Stimulated activated CD4-positive, alpha-beta T cell treated with anti-CD3 and anti-CD28 coated beads, TNF-alpha, amount 100 ng/mL, for 1 hour (primary cell): ENCODE measurements at regions not wholly inside any gene's neighbourhood (a gene's known extent, or its start where the extent isn't known, plus 50 kb on each side); places are given as distances from the start of the nearest gene placed in this dataset.
"Not testable (repeated sequence)": the region's sequence is repeated elsewhere in the genome, so short reads cannot be mapped to it uniquely, and the experiment has no call there.

Source experiments
- DNase-seq, 3 donors: peaks; one replicate each; pipeline ENCODE4 v3.0.0-alpha.2; 2020; ENCODE audit warnings: low read depth in 3 of 3, low spot score in 1 of 3

DNA sequence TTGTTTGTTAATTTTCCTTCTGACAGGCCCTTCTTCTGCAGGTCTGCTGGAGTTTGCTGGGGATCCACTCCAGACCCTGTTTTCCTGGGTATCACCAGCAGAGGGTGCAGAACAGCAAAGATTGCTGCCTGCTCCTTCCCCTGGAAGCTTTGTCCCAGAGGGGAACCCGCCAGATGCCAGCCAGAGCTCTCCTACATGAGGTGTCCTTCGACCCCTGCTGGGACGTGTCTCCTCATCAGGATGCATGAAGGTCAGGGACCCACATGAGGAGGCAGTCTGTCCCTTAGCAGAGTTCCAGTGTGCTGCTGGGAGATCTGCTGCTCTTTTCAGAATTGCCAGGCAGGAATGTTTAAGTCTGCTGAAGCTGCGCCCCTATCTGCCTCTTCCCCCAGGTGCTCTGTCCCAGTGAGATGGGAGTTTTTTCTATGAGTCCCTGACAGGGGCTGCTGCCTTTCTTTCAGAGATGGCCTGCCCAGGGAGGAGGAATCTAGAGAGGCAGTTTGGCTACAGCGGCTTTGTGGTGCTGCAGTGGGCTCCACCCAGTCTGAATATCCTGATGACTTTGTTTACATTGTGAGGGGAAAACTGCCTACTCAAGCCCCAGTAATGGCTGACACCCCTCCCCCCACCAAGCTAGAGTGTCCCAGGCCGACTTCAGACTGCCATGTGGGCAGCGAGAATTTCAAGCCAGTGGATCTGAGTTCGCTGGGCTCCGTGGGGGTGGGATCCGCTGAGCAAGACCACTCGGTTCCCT is 772.0 kb upstream of the FAM174A start:
- no peak for DNase-seq

- no peak for DNase-seq
These were observed 787.8 kb upstream of the FAM174A start for GRCh38 chr5:99747342-99747741.

DNA sequence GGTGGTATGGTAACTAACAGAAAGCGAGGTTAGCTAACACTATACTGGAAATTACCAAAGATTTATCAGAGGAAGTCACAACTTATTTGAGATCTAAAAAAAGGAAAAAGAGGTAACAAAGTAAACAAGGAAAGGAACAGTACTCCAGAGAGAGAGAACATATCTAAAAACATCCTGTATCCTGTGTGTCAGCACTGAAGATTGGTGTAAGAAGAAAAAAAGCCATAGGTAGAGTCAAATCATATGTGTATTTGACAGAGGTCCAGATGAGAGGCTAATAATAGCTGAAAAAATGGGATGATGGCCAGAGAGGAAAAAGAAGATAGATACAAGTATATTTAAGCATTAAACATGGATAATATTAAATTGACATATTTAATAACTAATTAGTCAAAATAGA is 802.0 kb upstream of the FAM174A start:
- DNase-seq: not testable (repeated sequence)

DNA sequence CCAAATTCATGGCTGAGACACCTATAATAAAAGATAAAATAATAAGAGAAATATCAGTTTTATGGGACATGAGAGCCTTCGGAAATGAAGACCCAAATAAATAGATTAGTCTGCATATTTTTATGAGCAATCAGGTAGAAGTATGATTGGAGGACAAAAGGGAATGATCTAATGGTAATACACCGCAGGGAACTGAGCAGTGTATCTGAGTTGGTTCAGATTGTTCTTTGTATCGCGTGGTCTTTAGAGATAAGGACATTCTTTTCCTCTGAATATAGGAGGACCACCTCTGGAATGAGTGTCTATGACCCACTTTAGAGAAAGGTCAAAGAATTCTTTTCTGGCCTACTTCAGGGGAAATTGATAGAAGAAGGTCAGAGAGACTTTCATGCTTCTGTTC is 801.8 kb upstream of the CHD1 start:
- not testable (repeated sequence) for DNase-seq

- DNase-seq: no peak
These were observed 796.0 kb upstream of the CHD1 start for GRCh38 chr5:99724732-99725290.

GRCh38 chr5:99721506-99721905 is 792.7 kb upstream of the CHD1 start:
- DNase-seq: no peak

DNA sequence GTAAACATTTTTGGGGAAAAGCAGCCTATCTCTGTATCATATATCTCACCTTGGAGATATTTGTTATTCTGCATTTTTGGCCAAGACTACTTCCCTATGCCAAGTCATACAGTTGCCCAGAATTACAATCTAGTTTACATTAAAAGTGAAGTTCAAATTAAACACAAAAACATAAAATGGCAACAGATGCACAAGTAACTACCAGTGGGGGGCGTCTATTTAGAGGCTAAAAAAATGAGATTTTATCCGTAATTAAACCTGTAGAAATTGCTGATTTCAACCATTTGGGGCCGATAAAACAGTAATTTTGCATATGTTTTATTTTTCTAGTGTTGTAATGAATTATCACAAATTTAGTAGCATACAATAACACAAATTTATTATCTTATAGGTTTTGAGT is 787.1 kb upstream of the CHD1 start:
- no peak for DNase-seq

DNA sequence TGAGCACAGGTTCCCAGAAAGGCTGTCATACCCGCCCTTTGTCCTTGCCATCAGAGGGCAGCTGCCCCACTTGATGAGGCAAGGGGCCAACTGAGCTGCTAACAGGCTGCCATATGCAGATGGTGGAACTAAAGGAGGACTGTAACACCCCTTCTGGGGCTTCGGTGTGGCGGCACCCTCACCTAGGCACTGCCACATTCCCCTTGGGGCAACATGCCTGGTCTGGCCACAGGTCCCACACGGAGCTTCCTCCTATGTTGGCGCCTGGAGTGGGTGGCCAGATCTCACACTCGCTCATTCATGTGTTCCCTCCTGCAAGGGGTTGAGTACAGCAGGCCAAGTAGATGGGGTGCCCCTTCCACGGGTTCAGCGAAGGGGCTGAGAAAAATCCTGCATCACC is 777.4 kb upstream of the CHD1 start:
- DNase-seq: no peak

DNA sequence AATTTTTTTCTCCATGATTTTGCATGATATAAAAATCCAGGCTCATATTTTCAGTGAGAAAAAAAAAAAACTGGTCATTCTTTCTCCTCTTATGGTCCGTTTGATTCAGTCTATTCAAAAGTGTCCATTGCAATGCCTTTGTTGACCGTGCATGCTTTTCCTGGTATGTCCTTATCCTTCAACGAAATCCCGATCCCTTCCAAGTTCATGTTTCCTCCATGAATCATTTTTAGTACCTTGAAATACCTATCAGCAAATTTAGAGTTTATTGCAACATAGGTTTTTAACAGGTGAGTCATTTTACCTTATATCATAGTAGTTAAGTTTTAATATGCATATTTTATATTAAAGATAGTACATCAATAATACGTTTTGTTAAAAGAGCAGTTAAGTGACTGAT is 773.8 kb upstream of the CHD1 start:
- no peak for DNase-seq

DNA sequence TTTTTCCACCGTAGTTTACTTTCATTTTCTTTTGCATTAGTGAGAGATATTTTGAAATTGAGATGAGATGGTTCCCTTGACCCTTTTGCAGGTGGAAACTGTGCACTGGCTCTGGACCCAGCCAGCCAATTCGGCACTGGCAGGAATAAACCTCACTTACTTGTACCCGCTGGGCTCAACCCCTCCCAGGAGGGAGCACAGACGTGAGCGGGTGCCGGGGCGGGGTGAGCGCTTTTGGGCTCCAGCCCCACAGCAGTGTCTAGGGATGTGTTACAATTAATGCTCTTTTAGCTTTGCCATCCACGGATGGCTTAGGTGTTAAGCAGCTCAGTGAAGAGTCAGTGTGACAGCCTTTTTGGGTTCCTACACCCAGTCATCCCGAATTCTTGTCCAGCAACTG is 766.1 kb upstream of the CHD1 start:
- no peak for DNase-seq

DNA sequence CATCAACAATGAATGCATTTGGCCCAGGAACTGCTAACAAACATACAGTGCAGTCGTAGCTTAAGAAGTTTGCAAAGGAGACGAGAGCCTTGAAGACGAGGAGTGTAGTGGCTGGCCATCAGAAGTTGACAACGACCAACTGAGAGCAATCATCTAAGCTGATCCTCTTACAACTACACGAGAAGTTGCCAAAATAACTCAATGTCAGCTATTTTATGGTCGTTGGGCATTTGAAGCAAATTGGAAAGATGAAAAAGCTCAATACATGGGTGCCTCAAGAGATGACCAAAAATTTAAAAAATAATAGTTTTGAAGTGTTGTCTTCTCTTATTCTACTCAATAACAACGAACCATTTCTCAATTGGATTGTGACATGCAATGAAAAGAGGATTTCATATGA is 757.7 kb upstream of the CHD1 start:
- DNase-seq: no peak

DNA sequence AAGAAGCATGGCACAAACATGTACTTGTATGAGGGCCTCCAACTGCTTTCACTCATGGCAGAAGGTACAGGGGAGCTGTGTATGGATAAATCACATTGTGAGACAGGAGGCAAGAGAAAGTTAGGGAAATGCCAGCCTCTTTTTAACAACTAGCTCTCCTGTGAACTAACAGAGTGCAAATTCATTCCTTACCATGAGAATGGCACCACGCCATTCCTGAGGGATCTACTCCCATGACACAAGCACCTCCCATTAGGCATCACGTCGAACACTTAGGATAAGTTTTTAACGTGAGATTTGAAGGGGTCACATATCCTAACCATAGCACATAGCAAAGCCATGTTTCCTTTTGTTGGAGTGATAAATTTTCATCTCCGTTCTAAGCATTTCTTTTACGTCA is 747.2 kb upstream of the CHD1 start:
- DNase-seq: no peak

- no peak for DNase-seq
These were observed 745.3 kb upstream of the CHD1 start for GRCh38 chr5:99674101-99674500.

DNA sequence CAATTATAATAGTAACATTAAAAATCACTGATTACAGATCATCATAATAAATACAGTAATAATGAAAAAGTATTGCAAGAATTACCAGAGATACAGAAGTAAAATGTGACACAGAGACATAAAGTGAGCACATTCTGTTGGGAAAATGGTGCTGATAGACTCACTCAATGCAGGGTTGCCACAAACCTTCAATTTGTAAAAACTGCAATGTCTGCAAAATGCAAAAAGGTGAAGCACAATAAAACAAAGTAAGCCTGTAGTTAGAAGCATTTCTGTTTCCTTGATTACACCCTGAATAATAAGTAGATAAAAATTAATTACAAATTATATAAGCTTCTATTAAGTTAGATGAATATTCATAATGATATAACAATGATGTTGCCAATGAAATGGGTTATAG is 736.2 kb upstream of the CHD1 start:
- DNase-seq: no peak

- DNase-seq: no peak
These were observed 722.5 kb upstream of the CHD1 start for GRCh38 chr5:99651298-99651697.

DNA sequence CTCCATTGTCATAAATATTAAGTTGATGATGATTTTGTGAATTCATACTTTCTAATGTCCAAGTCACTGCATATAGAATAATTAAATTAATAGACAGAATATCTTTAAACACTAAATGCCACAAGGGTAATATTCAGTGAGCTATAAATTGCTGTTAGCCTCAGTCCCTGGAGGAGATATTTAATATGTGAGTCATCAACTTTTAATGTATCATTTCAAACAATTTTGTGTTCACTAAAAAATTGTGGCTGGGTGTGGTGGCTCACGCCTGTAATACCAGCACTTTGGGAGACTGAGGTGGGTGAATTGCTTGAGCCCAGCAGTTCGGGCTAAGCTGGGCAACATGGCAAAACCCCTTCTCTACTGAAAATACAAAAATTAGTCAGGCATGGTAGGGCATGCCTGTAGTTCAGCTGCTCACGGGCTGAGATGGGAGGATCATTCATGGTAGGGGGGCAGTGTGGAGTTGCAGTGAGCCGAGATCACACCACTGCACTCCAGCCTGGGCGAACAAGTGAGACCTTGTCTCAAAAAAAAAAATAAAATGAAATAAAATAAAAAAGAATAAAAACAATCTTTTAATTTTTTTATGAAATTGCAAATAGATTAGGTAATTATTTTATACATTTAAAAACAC is 717.3 kb upstream of the CHD1 start:
- no peak for DNase-seq

DNA sequence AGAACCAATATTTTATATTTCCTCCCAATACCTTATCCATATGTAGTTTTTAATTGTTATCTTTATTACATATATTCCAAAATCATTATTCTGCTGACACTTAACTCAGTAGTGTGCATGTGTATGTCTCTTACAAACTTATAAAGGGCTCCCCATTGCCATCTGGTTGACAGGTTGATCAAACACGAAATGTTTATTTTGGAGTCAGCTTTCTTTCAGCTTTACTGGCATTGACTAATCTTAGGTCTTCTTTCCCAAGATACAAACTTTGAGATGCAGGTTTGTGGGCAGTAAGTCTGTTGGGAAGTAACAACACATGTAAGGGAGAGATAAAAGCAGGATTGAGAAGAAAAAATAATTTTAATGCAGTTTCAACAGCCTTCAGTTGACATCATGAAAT is 716.0 kb upstream of the CHD1 start:
- DNase-seq: no peak

DNA sequence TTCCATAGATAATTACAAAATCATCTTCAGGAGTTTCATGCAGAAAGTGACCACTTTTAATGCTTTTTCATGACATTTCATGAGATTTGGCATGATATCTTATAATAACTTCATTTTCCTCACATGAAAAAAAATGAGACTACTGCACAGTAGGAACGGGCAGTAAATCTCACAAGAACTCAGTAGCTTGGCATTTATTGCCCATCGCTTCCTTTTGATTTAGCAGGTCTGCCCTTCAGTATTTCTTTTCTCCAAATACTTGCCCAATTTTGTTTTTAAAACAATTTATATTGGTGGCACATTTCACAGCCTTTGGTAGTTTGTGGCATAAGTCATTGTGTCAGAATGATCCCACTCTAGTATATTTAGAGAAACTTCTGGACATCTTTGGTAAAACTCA is 711.8 kb upstream of the CHD1 start:
- DNase-seq: no peak

DNA sequence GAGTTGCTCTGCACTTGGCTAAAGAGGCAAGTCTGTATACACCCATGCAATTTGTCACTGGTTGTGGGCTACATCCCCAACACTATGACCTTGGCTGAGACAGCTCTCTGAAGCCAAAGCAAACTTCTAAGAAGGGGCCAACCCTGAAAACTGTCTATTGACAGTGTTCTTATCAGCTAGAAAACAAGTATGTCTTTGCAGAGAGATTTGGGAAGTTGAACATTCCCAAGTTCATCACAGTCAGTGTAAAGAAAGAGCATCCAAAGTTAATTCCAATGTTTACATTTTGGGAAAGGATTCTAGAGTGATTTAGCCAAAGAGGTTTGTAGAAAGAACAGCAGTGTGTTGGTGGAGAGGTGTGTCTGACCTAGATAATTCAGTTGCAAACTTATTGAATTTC is 711.1 kb upstream of the CHD1 start:
- no peak for DNase-seq

DNA sequence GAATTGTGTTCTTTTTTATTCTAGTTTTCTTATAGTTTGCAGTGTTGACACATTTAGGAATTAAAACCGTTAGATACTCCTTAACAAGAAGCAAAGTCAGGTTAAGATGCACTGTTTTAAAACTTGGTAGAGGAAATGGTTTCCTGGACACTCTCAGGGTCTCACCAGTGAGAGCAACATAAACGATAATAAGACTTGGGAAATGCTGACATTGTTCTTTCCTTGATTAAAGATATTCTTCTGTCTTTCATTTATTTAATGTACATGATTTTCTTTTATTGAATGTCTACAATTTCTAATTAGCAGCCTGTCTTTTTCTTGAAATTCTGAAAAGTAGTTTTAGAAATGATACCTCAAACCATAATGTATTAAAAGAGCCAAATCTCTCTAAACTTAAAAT is 707.9 kb upstream of the CHD1 start:
- DNase-seq: no peak

DNA sequence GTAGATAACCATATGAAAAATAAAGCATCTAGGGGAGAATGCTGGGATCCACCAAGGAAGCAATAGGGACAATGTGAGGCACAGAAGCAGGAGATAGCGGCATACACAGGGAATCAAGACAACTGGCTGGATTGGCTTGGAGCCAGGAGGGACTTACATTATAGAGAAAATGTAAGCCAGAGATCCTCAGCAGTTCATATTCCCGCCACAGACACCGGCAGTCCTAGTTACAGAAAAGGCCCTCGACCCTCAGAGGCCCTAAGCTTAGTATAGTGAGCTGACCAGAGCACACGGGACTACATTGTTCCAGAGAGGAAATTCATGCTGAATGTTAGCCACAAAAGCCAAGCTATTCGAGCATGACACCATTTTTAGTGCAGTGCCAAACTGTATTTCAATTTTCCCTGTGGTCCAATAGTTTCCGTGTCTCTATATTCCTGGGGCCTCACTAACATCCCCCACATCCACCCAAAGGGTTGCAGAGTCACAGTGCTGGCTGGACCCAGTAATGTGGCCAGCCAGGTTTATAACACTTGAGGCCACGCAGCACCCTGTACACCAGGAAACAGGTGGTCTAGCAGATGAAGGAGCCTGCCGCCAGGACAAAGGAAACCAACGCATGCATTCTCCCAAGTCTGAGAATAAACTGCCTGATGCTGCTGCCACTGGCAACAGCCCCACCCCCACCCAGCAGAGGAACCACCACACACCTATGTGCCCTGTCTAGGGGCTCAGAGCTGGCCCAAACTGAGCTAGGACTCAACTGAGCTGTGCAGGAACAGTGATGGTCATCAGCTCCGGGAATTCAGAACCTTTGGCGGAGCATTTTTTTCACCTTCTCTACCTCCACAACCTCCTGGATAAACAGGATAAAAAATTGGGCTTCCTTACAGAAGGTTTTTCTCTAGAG is 693.2 kb upstream of the CHD1 start:
- no peak for DNase-seq

- DNase-seq: no peak
These were observed 688.5 kb upstream of the CHD1 start for GRCh38 chr5:99617335-99617734.
